NT2/D1 (cell line): ENCODE measurements at regions not wholly inside any gene's neighbourhood (a gene's known extent, or its start where the extent isn't known, plus 50 kb on each side); places are given as distances from the start of the nearest gene placed in this dataset.

Experiments
- SUZ12 ChIP-seq: IDR thresholded peaks from 2 replicates; pipeline ENCODE4 v1.6.1; 2011; ENCODE audit not compliant: insufficient read length, insufficient read depth; ENCODE audit errors: extremely low read depth
- YY1 ChIP-seq: IDR thresholded peaks from 2 replicates; pipeline ENCODE4 v1.6.1; 2011; ENCODE audit not compliant: insufficient read length, insufficient read depth

DNA sequence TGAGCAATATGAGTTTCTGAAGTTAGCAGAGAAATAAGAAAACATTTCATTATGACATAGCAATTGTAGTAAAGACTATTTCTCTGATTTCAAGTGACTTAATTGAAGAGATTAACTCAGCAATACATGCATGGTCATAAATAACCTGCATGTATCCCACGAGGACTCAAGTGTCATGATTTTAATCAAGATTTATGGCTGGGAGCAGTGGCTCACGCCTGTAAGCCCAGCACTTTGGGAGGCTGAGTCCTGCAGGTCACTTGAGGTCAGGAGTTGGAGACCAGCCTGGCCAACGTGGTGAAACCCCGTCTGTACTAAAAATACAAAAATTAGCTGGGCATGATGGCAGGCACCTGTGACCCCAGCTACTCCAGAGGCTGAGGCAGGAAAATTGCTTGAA, 311.9 kb upstream of the PLD5 start:
- TF ChIP-seq YY1 (no peak), SUZ12 (no peak)
